ENCODE measurements at regions not wholly inside any gene's neighbourhood (a gene's known extent, or its start where the extent isn't known, plus 50 kb on each side); places are given as distances from the start of the nearest gene placed in this dataset.

DNA sequence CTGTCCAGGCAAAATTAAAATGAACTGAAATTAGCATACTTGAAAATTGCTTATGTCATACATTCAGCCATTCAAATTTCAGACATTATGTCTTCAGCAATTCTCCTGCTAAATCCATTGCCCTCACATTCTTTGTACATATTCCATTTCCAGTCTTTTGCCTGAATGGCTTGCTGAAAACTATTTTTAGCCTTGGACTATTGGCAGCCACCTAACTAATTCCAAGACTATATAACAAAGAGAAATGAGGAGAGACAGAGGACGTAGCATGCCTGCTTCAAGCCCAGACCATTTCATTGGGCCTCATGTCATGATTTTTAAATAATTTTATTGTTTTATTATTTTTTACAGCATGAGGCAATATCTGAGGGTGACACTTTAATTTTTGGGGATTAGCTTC lies 100.3 kb downstream of the MRPS30 start:
- DNase-seq (ENCODE audit: low read depth), result no peak
- no peak overlapping the region for H3K4me3 ChIP-seq (ENCODE audit: control insufficient read depth, low read depth, low read length)
- TF ChIP-seq CTCF (conservative IDR thresholded peaks at IDR 0.05; ENCODE audit: control insufficient read depth, insufficient read depth, low read depth, low read length), result no peak

DNA sequence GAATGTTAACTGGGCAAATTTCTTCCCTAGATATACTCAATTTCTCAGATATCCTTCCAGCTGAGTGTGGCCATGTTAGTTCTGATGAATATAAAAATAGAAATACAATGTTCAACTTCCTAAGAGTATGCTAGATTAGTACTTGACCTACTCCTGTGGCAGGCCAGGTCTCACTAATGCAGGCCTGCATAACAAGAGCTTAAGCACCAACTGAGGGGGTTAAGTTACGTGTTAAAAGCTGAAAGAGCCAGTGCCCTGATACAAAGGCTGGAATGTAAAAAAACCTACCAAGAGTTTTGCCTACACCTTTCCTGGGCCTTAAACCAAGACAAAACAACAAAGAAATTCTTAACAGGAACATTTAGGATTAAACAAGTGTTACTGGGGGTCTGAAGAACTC lies 102.8 kb downstream of the MRPS30 start:
- TF ChIP-seq CTCF (conservative IDR thresholded peaks at IDR 0.05; ENCODE audit: control insufficient read depth, insufficient read depth, low read depth, low read length), result no peak
- no peak overlapping the region for H3K4me3 ChIP-seq (ENCODE audit: control insufficient read depth, low read depth, low read length)
- DNase-seq (ENCODE audit: low read depth), result no peak

DNA sequence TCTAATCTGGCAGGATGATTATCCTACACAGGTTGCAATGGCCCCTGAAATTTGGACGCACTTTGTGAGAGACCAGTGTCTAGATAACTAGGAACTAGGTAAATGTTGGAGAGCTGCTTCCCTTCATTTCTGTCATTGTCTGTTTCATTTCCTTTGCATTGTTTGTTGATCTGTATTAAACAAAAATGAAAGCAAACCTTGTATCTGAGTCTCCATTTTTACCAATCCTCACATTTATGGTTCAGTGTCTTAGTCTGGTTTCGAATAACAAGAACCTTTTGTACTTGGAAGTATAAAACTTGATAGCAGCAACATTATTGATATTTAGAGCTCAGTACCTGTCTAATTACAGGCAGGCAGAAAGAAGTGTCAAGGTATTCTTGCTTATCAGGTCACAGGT lies 105.5 kb downstream of the MRPS30 start:
- TF ChIP-seq CTCF (conservative IDR thresholded peaks at IDR 0.05; ENCODE audit: control insufficient read depth, insufficient read depth, low read depth, low read length), result no peak
- no peak overlapping the region for H3K4me3 ChIP-seq (ENCODE audit: control insufficient read depth, low read depth, low read length)
- DNase-seq (ENCODE audit: low read depth), result no peak

DNA sequence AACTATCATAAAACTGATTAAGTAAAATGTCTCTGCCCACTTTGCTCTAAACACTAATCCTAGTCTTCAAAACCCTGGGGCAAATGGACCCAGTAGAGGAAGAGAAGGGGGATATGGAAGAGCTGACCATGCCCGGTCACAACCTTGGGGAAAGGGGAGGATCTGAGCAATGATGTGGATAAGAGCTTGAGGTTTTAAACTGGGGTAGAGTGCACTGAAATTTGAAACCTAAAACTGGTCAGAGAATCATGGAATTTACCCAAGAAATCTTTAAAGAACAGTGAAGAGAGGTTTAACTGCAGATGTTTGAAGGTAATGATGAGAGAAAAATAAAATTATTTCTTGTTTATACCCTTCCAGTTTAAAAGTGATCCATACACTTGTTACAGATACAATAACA lies 110.8 kb downstream of the MRPS30 start:
- DNase-seq (ENCODE audit: low read depth), result peak; percentile 3
- no peak for TF ChIP-seq CTCF (conservative IDR thresholded peaks at IDR 0.05; ENCODE audit: control insufficient read depth, insufficient read depth, low read depth, low read length)
- no peak overlapping the region for H3K4me3 ChIP-seq (ENCODE audit: control insufficient read depth, low read depth, low read length)

GRCh38 chr5:44927115-44927733 lies 118.5 kb downstream of the MRPS30 start:
- no peak for TF ChIP-seq CTCF (conservative IDR thresholded peaks at IDR 0.05; ENCODE audit: control insufficient read depth, insufficient read depth, low read depth, low read length)
- H3K4me3 ChIP-seq (ENCODE audit: control insufficient read depth, low read depth, low read length), result no peak overlapping the region
- DNase-seq (ENCODE audit: low read depth), result no peak

- H3K4me3 ChIP-seq (ENCODE audit: control insufficient read depth, low read depth, low read length), result no peak overlapping the region
- TF ChIP-seq CTCF (conservative IDR thresholded peaks at IDR 0.05; ENCODE audit: control insufficient read depth, insufficient read depth, low read depth, low read length), result no peak
Measured at GRCh38 chr5:44932922-44933585, 124.3 kb downstream of the MRPS30 start.

More at GRCh38 chr5:44932922-44933585, 124.3 kb downstream of the MRPS30 start:
- DNase-seq (ENCODE audit: low read depth), result no peak
